ENCODE measurements at regions not wholly inside any gene's neighbourhood (a gene's known extent, or its start where the extent isn't known, plus 50 kb on each side); places are given as distances from the start of the nearest gene placed in this dataset.

- no peak for TF ChIP-seq CTCF (IDR thresholded peaks at IDR 0.05)
- no peak for TF ChIP-seq POLR2A (IDR thresholded peaks at IDR 0.05)
Measured at GRCh38 chr3:152621006-152621868, 213.7 kb upstream of the P2RY1 start.

Data from thyroid gland (tissue), 4 donors.